Globus pallidus (tissue), 1 donor: ENCODE measurements at regions not wholly inside any gene's neighbourhood (a gene's known extent, or its start where the extent isn't known, plus 50 kb on each side); places are given as distances from the start of the nearest gene placed in this dataset.
"Not testable (repeated sequence)": the region's sequence is repeated elsewhere in the genome, so short reads cannot be mapped to it uniquely, and the experiment has no call there.

Experiments
- DNase-seq: peaks from one replicate; pipeline ENCODE4 v3.0.0-alpha.2; 2015; ENCODE audit warnings: low spot score

DNA sequence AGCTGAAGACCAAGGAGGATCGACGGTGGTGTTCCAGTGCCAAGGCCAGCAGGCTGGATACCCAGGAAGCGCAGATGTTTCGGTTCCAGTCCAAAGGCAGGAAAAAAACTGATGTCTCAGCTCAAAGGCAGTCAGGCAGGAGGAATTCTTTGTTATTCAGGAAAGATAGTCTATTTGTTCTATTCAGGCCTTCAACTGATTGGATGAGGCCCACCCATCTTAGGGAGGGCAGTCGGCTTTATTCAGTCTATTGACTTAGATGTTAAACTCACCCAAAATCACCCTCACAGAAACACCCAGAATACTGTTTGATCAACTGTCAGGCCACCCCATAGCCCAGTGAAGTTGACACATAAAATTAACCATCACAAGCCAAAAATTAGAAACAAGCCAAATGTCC is 63.9 kb upstream of the SMURF2 start:
- DNase-seq, result not testable (repeated sequence)

- not testable (repeated sequence) for DNase-seq
Measured at GRCh38 chr17:64724246-64724645, 62.1 kb upstream of the SMURF2 start.

DNA sequence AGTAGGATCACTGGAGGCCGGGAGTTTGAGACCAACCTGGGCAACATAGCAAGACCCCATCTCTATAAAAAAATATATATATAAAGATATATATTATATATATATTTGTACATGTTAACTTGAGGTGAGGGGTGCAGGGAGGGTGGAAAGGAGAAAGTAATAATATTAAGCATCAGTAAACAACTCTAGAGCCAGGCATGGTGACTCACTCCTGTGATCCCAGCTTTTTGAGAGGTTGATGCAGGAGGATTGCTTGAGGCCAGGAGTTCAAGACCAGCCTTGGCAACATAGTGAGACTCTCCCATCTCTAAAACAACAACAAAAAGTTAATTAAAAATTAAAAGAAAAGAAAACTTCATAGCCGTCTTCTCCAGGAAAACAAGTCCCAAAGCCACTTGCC is 61.7 kb upstream of the SMURF2 start:
- no peak for DNase-seq

- not testable (repeated sequence) for DNase-seq
Measured at GRCh38 chr17:64721556-64721955, 59.4 kb upstream of the SMURF2 start.

- DNase-seq, result peak; percentile 45
Measured at GRCh38 chr17:64720253-64720652, 58.1 kb upstream of the SMURF2 start.

- not testable (repeated sequence) for DNase-seq
Measured at GRCh38 chr17:64719517-64719916, 57.4 kb upstream of the SMURF2 start.

- DNase-seq, result not testable (repeated sequence)
Measured at GRCh38 chr17:64718816-64719215, 56.7 kb upstream of the SMURF2 start.

GRCh38 chr17:64718058-64718457 is 56.0 kb upstream of the SMURF2 start:
- DNase-seq, result no peak

- DNase-seq, result not testable (repeated sequence)
Measured at GRCh38 chr17:64716496-64716895, 54.4 kb upstream of the SMURF2 start.

DNA sequence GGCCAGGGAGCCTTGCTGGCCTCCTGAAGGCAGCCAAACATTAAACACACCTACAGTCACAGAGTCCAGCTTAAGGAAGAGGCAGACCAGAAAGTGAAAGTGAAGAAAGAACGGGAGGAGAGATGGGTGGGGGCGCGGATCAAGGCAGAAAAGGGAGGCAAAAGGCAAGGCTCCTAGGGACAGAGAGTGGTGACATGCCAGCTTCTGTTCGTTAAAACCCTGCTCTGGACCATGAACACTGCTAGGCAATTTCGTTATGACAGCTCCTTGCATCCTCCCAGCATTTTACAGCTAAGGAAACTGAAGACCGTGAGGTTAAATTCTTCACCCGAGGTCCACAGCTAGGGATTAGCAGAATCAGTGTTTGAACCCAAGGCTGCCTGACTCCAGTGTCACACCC is 51.7 kb upstream of the SMURF2 start:
- not testable (repeated sequence) for DNase-seq

GRCh38 chr17:64712557-64713351 is 50.6 kb upstream of the SMURF2 start:
- not testable (repeated sequence) for DNase-seq
